Glutamatergic neuron (in vitro differentiated cells): ENCODE measurements at regions not wholly inside any gene's neighbourhood (a gene's known extent, or its start where the extent isn't known, plus 50 kb on each side); places are given as distances from the start of the nearest gene placed in this dataset.
"Not testable (repeated sequence)": the region's sequence is repeated elsewhere in the genome, so short reads cannot be mapped to it uniquely, and the experiment has no call there.

ENCODE experiments used
- DNase-seq: peaks from one replicate; pipeline ENCODE4 v3.0.0; 2022
- H3K27ac Mint-ChIP-seq: one replicate; pipeline ENCODE4 v1.8.0; 2020; ENCODE audit warnings: mild to moderate bottlenecking, mixed read lengths, inconsistent platforms; ENCODE audit not compliant: unreplicated experiment
- H3K27me3 Mint-ChIP-seq: one replicate; pipeline ENCODE4 v1.8.0; 2020; ENCODE audit warnings: mild to moderate bottlenecking, moderate library complexity, mixed read lengths, inconsistent platforms; ENCODE audit not compliant: unreplicated experiment
- H3K36me3 Mint-ChIP-seq: one replicate; pipeline ENCODE4 v1.8.0; 2020; ENCODE audit warnings: mild to moderate bottlenecking, mixed read lengths, inconsistent platforms; ENCODE audit not compliant: unreplicated experiment
- H3K4me1 Mint-ChIP-seq: one replicate; pipeline ENCODE4 v1.8.0; 2020; ENCODE audit warnings: mild to moderate bottlenecking, low read depth, mixed read lengths, inconsistent platforms; ENCODE audit not compliant: unreplicated experiment
- H3K4me3 Mint-ChIP-seq: one replicate; pipeline ENCODE4 v1.8.0; 2020; ENCODE audit warnings: mild to moderate bottlenecking, mixed read lengths, inconsistent platforms; ENCODE audit not compliant: unreplicated experiment
- H3K9me3 Mint-ChIP-seq: one replicate; pipeline ENCODE4 v1.8.0; 2020; ENCODE audit warnings: mild to moderate bottlenecking, moderate library complexity, mixed read lengths, inconsistent platforms; ENCODE audit not compliant: unreplicated experiment
- CTCF ChIP-seq: fragments of 200-600 bp; sonication (generic); IDR thresholded peaks from one replicate; pipeline ENCODE4 v1.5.0; 2021; ENCODE audit not compliant: partially characterized antibody, unreplicated experiment

- not testable (repeated sequence) for H3K36me3 Mint-ChIP-seq, DNase-seq, H3K4me3 Mint-ChIP-seq, H3K4me1 Mint-ChIP-seq, H3K9me3 Mint-ChIP-seq, H3K27me3 Mint-ChIP-seq, H3K27ac Mint-ChIP-seq
Observed at GRCh38 chr4:128641566-128641965, 167.9 kb upstream of the JADE1 start.

GRCh38 chr4:128639541-128640270 lies 169.8 kb upstream of the JADE1 start:
- Mint-ChIP-seq H3K4me1 (no peaks in the 10 kb centered on the region), H3K4me3 (no peak overlapping the region), H3K36me3 (no peaks in the 10 kb centered on the region), H3K9me3 (no peaks in the 10 kb centered on the region), H3K27ac (no peak overlapping the region), H3K27me3 (no peaks in the 10 kb centered on the region)
- DNase-seq: no peak
- no peak for TF ChIP-seq CTCF

- Mint-ChIP-seq H3K4me1 (no peaks in the 10 kb centered on the region), H3K4me3 (no peak overlapping the region), H3K9me3 (no peaks in the 10 kb centered on the region), H3K36me3 (no peaks in the 10 kb centered on the region), H3K27me3 (peaks cover 1% of the 10 kb centered on the region), H3K27ac (no peak overlapping the region)
- TF ChIP-seq CTCF: no peak
- DNase-seq: no peak
Observed at GRCh38 chr4:128636906-128637305, 172.6 kb upstream of the JADE1 start.

DNA sequence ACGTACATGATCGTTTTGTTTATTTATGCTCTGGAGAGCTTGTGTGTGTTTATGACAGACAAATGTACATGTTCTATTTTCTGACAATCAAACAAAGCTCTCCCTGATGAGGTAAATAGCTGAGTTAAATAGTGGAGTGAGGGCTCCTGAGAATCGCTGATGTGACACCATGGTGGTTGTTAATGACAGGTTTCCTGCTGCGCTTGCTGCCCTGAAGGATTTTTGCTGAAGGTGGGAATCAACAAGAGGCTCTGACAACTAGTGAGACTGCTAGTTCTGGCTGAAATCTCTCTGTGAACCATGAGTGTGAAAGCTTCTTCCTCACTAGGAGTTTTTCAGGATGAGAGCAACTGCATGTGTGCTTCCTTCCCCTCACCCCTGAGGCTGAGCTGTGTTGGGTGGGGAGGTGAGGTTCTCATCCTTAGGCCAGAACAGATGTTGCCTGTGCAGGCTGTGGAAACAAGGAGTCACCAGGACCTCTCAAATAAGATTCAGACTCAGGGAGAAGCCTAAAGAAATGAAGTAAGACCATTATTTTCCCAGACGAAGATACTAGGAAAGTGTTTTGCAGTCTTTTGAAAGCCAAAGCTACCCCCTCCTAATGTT lies 173.4 kb upstream of the JADE1 start:
- Mint-ChIP-seq H3K36me3 (no peaks in the 10 kb centered on the region), H3K4me3 (no peak overlapping the region), H3K4me1 (no peaks in the 10 kb centered on the region), H3K27me3 (peaks cover 1% of the 10 kb centered on the region), H3K27ac (no peak overlapping the region), H3K9me3 (no peaks in the 10 kb centered on the region)
- no peak for TF ChIP-seq CTCF
- no peak for DNase-seq

GRCh38 chr4:128635141-128635954 lies 174.2 kb upstream of the JADE1 start:
- no peak overlapping the region for H3K4me3 Mint-ChIP-seq
- H3K4me1 Mint-ChIP-seq: no peaks in the 10 kb centered on the region
- peaks cover 1% of the 10 kb centered on the region for H3K27me3 Mint-ChIP-seq
- H3K27ac Mint-ChIP-seq: no peak overlapping the region
- no peak for DNase-seq
- no peaks in the 10 kb centered on the region for H3K36me3 Mint-ChIP-seq
- no peaks in the 10 kb centered on the region for H3K9me3 Mint-ChIP-seq
- no peak for TF ChIP-seq CTCF
